Retinal pigment epithelial cell (primary cell): ENCODE measurements at regions not wholly inside any gene's neighbourhood (a gene's known extent, or its start where the extent isn't known, plus 50 kb on each side); places are given as distances from the start of the nearest gene placed in this dataset.

Source experiments
- DNase-seq: peaks from one replicate; pipeline ENCODE4 v3.0.0-alpha.2; 2010; ENCODE audit warnings: low read depth
- H3K4me3 ChIP-seq: 2 replicates; pipeline ENCODE4 v1.5.1; 2011; ENCODE audit warnings: mild to moderate bottlenecking, low read length, control low read depth, moderate library complexity
- CTCF ChIP-seq: conservative IDR thresholded peaks from 2 replicates; pipeline ENCODE4 v1.5.1; 2011; ENCODE audit warnings: low read depth, low read length, control low read depth, inconsistent platforms

DNA sequence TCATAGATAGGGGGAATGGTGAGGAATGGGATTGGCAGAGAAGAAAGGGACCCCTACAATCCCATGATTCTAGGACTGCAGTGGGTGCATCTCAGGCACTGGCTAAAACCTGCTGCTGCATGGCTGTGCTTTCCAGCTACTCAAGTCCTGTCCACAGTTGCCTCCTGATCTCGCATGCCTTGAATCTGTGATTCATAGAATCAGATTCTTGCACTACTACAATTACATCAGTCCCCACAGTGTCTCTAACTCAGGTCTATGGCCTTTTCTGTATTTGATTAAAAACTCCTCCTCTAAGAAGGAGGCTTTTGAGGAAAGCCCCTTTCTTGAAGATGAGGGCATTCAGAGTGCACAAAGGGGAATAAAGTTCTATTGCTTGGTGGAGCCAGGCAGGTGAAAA, 117.4 kb downstream of the LRATD1 start:
- TF ChIP-seq CTCF = no peak
- no peak overlapping the region for H3K4me3 ChIP-seq
- DNase-seq = no peak

DNA sequence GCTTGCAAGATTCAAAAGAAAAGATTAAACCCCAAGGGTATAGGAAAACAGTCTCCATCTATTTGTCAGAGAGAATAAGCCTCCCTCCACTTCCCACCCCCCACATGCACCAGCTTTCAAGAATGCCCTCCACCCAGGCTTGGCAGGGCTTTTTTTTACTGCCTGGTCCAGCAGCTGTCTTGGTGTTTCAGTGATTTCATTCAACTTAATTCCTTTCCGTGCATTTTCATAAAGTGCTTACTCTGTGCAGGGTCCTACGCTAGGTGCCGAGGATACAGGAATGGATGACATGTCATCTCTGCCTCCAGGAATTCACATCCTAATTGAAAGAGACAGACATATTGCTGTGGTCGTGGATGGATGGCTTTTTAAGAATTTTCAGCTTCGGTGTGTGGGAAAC, 117.9 kb downstream of the LRATD1 start:
- H3K4me3 ChIP-seq = no peak overlapping the region
- no peak for TF ChIP-seq CTCF
- no peak for DNase-seq

DNA sequence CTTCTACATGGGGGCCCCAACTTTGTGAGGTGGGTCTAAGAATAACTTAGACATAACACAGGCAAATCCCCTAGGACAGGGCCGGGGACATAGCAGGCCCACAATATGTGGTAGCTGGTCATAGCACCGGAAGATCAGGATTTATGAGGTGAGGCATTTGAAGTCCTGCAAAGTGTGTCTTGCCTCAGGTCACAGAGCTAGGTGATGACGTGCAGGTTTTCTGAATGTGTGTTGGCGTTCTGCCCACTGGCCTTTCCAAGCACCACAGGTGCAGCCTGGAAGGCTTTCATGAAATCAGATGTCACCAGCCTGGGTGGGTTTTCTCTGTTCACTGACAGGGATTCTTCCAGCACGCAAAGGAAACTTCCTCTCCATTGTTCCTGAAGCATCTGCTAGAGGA, 119.1 kb downstream of the LRATD1 start:
- no peak for TF ChIP-seq CTCF
- no peak overlapping the region for H3K4me3 ChIP-seq
- DNase-seq = no peak

DNA sequence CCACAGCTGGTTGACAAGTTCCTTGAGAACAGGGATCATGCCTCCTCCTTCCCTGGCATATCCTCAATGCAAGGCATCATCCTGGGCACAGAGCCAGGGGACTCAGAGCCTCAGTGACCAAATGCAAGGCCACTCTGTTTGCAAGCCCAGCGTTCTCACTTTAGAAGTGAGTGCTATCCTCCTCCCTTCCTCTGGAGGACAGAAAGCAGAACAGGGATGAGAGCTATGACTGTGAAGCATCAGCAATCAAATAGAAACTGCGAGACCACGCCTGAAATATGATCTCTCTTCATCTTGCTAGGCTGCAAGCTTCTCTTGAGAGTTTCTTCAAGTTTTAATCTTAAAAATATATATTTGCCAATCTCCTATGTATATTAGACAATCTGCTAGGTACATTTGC, 119.8 kb downstream of the LRATD1 start:
- DNase-seq = no peak
- no peak for TF ChIP-seq CTCF
- no peak overlapping the region for H3K4me3 ChIP-seq

GRCh38 chr2:14756122-14756541, 123.6 kb downstream of the LRATD1 start:
- TF ChIP-seq CTCF = no peak
- DNase-seq = no peak
- H3K4me3 ChIP-seq = no peak overlapping the region

- no peak for DNase-seq
- no peak overlapping the region for H3K4me3 ChIP-seq
- no peak for TF ChIP-seq CTCF
Measured at GRCh38 chr2:14756981-14757657, 124.6 kb downstream of the LRATD1 start.

- no peak for TF ChIP-seq CTCF
- DNase-seq = no peak
- no peak overlapping the region for H3K4me3 ChIP-seq
Measured at GRCh38 chr2:14759082-14759481, 126.6 kb downstream of the LRATD1 start.
